ENCODE measurements at regions not wholly inside any gene's neighbourhood (a gene's known extent, or its start where the extent isn't known, plus 50 kb on each side); places are given as distances from the start of the nearest gene placed in this dataset.

DNA sequence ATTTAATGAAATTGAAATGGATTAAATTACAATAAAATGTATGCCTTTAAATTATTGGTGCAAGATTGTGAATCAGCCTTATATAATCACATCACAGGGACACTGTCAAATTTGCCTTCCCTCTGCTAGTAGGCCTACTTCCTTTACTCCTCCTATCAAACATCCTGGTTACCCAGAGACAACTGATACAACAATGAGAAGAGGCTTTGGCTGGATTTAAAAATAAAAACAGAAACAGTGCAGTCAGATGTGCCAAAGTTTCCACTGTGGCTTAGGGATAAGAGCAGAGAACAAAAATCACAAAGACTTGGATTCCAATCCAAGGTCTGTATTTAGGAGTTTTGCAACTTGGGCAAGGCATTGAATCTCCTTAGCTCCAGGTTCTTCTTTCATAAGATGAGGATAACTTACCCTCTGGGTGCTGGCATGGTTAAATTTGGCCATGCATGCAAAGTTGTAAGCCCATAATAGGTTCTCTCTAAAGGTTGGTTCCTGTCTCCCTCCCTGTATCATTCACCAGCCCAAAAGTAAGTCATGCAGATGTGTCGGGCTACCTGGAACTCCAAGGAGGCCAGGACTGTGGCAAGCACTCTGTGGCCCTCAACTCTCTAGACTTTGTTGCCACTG lies 99.3 kb upstream of the LRATD1 start (continued):
- TF ChIP-seq, protein P1, sequence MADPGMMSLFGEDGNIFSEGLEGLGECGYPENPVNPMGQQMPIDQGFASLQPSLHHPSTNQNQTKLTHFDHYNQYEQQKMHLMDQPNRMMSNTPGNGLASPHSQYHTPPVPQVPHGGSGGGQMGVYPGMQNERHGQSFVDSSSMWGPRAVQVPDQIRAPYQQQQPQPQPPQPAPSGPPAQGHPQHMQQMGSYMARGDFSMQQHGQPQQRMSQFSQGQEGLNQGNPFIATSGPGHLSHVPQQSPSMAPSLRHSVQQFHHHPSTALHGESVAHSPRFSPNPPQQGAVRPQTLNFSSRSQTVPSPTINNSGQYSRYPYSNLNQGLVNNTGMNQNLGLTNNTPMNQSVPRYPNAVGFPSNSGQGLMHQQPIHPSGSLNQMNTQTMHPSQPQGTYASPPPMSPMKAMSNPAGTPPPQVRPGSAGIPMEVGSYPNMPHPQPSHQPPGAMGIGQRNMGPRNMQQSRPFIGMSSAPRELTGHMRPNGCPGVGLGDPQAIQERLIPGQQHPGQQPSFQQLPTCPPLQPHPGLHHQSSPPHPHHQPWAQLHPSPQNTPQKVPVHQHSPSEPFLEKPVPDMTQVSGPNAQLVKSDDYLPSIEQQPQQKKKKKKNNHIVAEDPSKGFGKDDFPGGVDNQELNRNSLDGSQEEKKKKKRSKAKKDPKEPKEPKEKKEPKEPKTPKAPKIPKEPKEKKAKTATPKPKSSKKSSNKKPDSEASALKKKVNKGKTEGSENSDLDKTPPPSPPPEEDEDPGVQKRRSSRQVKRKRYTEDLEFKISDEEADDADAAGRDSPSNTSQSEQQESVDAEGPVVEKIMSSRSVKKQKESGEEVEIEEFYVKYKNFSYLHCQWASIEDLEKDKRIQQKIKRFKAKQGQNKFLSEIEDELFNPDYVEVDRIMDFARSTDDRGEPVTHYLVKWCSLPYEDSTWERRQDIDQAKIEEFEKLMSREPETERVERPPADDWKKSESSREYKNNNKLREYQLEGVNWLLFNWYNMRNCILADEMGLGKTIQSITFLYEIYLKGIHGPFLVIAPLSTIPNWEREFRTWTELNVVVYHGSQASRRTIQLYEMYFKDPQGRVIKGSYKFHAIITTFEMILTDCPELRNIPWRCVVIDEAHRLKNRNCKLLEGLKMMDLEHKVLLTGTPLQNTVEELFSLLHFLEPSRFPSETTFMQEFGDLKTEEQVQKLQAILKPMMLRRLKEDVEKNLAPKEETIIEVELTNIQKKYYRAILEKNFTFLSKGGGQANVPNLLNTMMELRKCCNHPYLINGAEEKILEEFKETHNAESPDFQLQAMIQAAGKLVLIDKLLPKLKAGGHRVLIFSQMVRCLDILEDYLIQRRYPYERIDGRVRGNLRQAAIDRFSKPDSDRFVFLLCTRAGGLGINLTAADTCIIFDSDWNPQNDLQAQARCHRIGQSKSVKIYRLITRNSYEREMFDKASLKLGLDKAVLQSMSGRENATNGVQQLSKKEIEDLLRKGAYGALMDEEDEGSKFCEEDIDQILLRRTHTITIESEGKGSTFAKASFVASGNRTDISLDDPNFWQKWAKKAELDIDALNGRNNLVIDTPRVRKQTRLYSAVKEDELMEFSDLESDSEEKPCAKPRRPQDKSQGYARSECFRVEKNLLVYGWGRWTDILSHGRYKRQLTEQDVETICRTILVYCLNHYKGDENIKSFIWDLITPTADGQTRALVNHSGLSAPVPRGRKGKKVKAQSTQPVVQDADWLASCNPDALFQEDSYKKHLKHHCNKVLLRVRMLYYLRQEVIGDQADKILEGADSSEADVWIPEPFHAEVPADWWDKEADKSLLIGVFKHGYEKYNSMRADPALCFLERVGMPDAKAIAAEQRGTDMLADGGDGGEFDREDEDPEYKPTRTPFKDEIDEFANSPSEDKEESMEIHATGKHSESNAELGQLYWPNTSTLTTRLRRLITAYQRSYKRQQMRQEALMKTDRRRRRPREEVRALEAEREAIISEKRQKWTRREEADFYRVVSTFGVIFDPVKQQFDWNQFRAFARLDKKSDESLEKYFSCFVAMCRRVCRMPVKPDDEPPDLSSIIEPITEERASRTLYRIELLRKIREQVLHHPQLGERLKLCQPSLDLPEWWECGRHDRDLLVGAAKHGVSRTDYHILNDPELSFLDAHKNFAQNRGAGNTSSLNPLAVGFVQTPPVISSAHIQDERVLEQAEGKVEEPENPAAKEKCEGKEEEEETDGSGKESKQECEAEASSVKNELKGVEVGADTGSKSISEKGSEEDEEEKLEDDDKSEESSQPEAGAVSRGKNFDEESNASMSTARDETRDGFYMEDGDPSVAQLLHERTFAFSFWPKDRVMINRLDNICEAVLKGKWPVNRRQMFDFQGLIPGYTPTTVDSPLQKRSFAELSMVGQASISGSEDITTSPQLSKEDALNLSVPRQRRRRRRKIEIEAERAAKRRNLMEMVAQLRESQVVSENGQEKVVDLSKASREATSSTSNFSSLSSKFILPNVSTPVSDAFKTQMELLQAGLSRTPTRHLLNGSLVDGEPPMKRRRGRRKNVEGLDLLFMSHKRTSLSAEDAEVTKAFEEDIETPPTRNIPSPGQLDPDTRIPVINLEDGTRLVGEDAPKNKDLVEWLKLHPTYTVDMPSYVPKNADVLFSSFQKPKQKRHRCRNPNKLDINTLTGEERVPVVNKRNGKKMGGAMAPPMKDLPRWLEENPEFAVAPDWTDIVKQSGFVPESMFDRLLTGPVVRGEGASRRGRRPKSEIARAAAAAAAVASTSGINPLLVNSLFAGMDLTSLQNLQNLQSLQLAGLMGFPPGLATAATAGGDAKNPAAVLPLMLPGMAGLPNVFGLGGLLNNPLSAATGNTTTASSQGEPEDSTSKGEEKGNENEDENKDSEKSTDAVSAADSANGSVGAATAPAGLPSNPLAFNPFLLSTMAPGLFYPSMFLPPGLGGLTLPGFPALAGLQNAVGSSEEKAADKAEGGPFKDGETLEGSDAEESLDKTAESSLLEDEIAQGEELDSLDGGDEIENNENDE (IDR thresholded peaks at IDR 0.05; ENCODE audit: insufficient replicate concordance, low read length): no peak
- no peak for TF ChIP-seq RXRA (IDR thresholded peaks at IDR 0.05; ENCODE audit: insufficient read depth, low read depth, low read length)
- TF ChIP-seq ASH2L (IDR thresholded peaks at IDR 0.05; ENCODE audit: low read length): no peak
- TF ChIP-seq, protein P2, sequence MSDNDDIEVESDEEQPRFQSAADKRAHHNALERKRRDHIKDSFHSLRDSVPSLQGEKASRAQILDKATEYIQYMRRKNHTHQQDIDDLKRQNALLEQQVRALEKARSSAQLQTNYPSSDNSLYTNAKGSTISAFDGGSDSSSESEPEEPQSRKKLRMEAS (IDR thresholded peaks at IDR 0.05): no peak
- no peak for TF ChIP-seq CBX5 (IDR thresholded peaks at IDR 0.05; ENCODE audit: low read depth, low read length)
- TF ChIP-seq SRF (IDR thresholded peaks at IDR 0.05; ENCODE audit: low read depth, low read length): no peak
- TF ChIP-seq KDM4A (IDR thresholded peaks at IDR 0.05; ENCODE audit: low read depth, low read length, severe bottlenecking): no peak
- no peak for TF ChIP-seq SIX5 (IDR thresholded peaks at IDR 0.05; ENCODE audit: low read depth, low read length)
- TF ChIP-seq CHD1 (IDR thresholded peaks at IDR 0.05; ENCODE audit: low read depth, low read length): no peak
- no peak for TF ChIP-seq NANOG (IDR thresholded peaks at IDR 0.05; ENCODE audit: insufficient read depth, low read depth, low read length, poor library complexity, severe bottlenecking)
- TF ChIP-seq KDM5A (IDR thresholded peaks at IDR 0.05; ENCODE audit: low read length): no peak

Data from H1 (cell line).